MM.1S (cell line): ENCODE measurements at regions not wholly inside any gene's neighbourhood (a gene's known extent, or its start where the extent isn't known, plus 50 kb on each side); places are given as distances from the start of the nearest gene placed in this dataset.

Experiments used
- EZH2 ChIP-seq: fragments of 300-600 bp; sonication (generic); optimal IDR thresholded peaks from 2 replicates; pipeline ENCODE3; 2017; ENCODE audit warnings: low read depth, mild to moderate bottlenecking, antibody characterized with exemption, low read length, mixed read lengths
- EZH2phosphoT487 ChIP-seq: fragments of 300-600 bp; sonication (generic); IDR thresholded peaks from 2 replicates; pipeline ENCODE4 v1.6.1; 2018; ENCODE audit warnings: antibody characterized with exemption, low read length
- TF ChIP-seq, protein P1 (sequence below): fragments of 300-600 bp; sonication (generic); IDR thresholded peaks from 2 replicates; pipeline ENCODE4 v1.5.1; 2016; ENCODE audit warnings: antibody characterized with exemption, low read length, mixed read lengths

GRCh38 chr1:195948123-195948895, 659.9 kb downstream of the KCNT2 start:
- TF ChIP-seq, protein P1, sequence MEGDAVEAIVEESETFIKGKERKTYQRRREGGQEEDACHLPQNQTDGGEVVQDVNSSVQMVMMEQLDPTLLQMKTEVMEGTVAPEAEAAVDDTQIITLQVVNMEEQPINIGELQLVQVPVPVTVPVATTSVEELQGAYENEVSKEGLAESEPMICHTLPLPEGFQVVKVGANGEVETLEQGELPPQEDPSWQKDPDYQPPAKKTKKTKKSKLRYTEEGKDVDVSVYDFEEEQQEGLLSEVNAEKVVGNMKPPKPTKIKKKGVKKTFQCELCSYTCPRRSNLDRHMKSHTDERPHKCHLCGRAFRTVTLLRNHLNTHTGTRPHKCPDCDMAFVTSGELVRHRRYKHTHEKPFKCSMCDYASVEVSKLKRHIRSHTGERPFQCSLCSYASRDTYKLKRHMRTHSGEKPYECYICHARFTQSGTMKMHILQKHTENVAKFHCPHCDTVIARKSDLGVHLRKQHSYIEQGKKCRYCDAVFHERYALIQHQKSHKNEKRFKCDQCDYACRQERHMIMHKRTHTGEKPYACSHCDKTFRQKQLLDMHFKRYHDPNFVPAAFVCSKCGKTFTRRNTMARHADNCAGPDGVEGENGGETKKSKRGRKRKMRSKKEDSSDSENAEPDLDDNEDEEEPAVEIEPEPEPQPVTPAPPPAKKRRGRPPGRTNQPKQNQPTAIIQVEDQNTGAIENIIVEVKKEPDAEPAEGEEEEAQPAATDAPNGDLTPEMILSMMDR, result no peak
- TF ChIP-seq EZH2 (no peak), EZH2phosphoT487 (no peak)
